Lung (tissue), 11 donors: ENCODE measurements at regions not wholly inside any gene's neighbourhood (a gene's known extent, or its start where the extent isn't known, plus 50 kb on each side); places are given as distances from the start of the nearest gene placed in this dataset.
"Not testable (repeated sequence)": the region's sequence is repeated elsewhere in the genome, so short reads cannot be mapped to it uniquely, and the experiment has no call there.

Experiments used
- ATAC-seq: fragments of 200-7000 bp; cut with Tn5 transposase; one replicate; pipeline ENCODE4 v1.9.1; 2020; ENCODE audit warnings: moderate number of reproducible peaks; ENCODE audit not compliant: insufficient read depth, low FRiP score
- DNase-seq, 3 donors: peaks; one replicate each; pipeline ENCODE4 v3.0.0-alpha.2; 2013 to 2017
- H3K27ac ChIP-seq, 2 donors: one replicate each; pipeline ENCODE4 v1.5.1; 2013; ENCODE audit warnings: mild to moderate bottlenecking in 2 of 2, moderate library complexity in 2 of 2, control low read depth in 1 of 2, inconsistent platforms in 1 of 2, low read depth in 1 of 2, low read length in 1 of 2
- H3K27me3 ChIP-seq, 3 donors: one replicate each; pipeline ENCODE4 v1.5.1; 2013; ENCODE audit warnings: low read length in 2 of 3; ENCODE audit not compliant: control insufficient read depth in 3 of 3, insufficient read depth in 3 of 3
- H3K36me3 ChIP-seq, 4 donors: one replicate each; pipeline ENCODE4 v1.5.1; 2013; ENCODE audit warnings: low read length in 4 of 4, mild to moderate bottlenecking in 1 of 4, moderate library complexity in 1 of 4; ENCODE audit not compliant: control insufficient read depth in 4 of 4, insufficient read depth in 4 of 4
- H3K4me1 ChIP-seq, 5 donors: one replicate each; pipeline ENCODE4 v1.5.1; 2013; ENCODE audit warnings: low read length in 5 of 5, mild to moderate bottlenecking in 2 of 5, moderate library complexity in 1 of 5; ENCODE audit not compliant: control insufficient read depth in 5 of 5, insufficient read depth in 5 of 5
- H3K4me3 ChIP-seq: one replicate; pipeline ENCODE4 v1.5.1; 2013; ENCODE audit warnings: mild to moderate bottlenecking, control low read depth, moderate library complexity
- H3K9ac ChIP-seq, 2 donors: one replicate each; pipeline ENCODE4 v1.5.1; 2013; ENCODE audit warnings: low read length in 2 of 2, control low read depth in 1 of 2; ENCODE audit not compliant: insufficient read depth in 1 of 2
- H3K9me3 ChIP-seq, 4 donors: one replicate each; pipeline ENCODE4 v1.5.1; 2013; ENCODE audit warnings: low read length in 3 of 4, mild to moderate bottlenecking in 1 of 4, moderate library complexity in 1 of 4; ENCODE audit not compliant: control insufficient read depth in 4 of 4, insufficient read depth in 3 of 4
- WGBS, 2 donors: extraction: QIAGEN DNeasy Blood & Tissue Kit; methylation state at CpG; one replicate each; pipeline ENCODE4 v1.1.7; 2013; 5-methylcytosine and 5-hydroxymethylcytosine counted together
- TF ChIP-seq, protein P1 (sequence below): IDR thresholded peaks from 2 replicates; pipeline ENCODE4 v1.5.1; 2012; ENCODE audit warnings: mild to moderate bottlenecking; ENCODE audit errors: control extremely low read depth, extremely low read depth
- donor health status: control.
- donor health status: control.
- donor health status: Bipolar disorder and iron deficiency.
- donor health status: healthy.
- donor health status: DM: yes; HTN: yes; CAD: no.

DNA sequence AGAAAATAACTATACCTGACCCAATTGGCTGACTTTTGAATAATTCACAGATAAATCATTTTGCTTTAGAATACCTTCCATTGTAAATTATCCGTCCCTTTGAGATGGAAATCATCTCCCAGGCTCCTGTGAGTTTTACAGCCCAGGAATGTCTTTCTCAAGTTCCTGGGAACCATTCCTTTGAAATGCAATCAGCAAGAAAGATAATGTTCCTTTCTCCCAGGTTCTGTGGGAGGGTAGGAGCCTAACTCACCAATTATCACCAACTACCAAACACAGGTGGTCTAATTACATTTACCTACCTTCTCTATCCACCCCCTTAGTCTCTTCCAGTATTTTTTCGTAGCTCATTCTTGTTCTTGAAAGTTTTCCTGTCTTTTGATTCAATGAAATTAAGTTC lies 1016.0 kb downstream of the SOCS6 start:
- Histone ChIP-seq H3K9me3 (peaks cover 0 to 2% (median 0%) of the 10 kb centered on the region in 4 donors), H3K9ac (no peak overlapping the region), H3K4me3 (no peak overlapping the region), H3K27ac (no peak overlapping the region), H3K4me1 (no peaks in the 10 kb centered on the region), H3K27me3 (no peaks in the 10 kb centered on the region), H3K36me3 (no peaks in the 10 kb centered on the region)
- DNase-seq (no peak), ATAC-seq (no peak)
- TF ChIP-seq, protein P1, sequence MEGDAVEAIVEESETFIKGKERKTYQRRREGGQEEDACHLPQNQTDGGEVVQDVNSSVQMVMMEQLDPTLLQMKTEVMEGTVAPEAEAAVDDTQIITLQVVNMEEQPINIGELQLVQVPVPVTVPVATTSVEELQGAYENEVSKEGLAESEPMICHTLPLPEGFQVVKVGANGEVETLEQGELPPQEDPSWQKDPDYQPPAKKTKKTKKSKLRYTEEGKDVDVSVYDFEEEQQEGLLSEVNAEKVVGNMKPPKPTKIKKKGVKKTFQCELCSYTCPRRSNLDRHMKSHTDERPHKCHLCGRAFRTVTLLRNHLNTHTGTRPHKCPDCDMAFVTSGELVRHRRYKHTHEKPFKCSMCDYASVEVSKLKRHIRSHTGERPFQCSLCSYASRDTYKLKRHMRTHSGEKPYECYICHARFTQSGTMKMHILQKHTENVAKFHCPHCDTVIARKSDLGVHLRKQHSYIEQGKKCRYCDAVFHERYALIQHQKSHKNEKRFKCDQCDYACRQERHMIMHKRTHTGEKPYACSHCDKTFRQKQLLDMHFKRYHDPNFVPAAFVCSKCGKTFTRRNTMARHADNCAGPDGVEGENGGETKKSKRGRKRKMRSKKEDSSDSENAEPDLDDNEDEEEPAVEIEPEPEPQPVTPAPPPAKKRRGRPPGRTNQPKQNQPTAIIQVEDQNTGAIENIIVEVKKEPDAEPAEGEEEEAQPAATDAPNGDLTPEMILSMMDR: no peak
- 49 to 52% methylated on average over 2 of the region's 2 CpGs for WGBS, 2 donors

DNA sequence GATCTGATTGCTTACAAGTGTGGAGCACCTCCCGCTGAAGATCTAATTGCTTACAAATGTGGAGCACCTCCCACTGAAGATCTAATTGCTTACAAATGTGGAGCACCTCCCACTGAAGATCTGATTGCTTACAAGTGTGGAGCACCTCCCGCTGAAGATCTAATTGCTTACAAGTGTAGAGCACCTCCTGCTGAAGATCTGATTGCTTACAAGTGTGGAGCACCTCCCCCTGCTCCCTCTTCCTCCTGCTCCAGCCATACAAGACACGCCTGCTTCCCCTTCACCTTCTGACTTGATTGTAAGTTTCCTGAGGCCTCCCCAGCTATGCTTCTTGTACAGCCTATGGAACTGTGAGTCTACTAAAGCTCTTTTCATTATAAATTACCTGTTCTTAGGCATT lies 1014.9 kb downstream of the SOCS6 start:
- H3K27me3 ChIP-seq, H3K4me1 ChIP-seq, H3K9ac ChIP-seq: not testable (repeated sequence)

DNA sequence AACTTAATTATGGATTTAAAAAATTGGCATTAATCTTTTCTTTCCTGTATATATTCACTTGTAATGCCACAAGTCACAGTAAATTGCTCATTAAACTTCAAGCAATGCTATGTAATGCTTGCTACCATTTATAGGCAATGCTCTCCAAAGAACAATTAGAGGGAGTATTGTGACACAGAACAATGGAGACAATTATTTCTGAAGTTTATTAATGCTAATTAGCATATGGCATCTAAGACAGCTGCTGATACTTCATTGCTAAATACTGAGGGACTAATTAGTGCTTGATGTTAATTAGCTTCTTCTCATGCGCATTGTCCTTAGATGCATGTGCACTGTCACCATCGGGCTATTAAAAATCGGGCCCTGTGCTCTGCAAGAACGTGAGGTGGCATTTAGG lies 1012.8 kb downstream of the SOCS6 start:
- Histone ChIP-seq H3K4me1 (no peaks in the 10 kb centered on the region), H3K27ac (no peak overlapping the region), H3K27me3 (no peaks in the 10 kb centered on the region), H3K4me3 (no peak overlapping the region), H3K36me3 (no peaks in the 10 kb centered on the region), H3K9me3 (peaks cover 0 to 2% (median 0%) of the 10 kb centered on the region in 4 donors), H3K9ac (no peak overlapping the region)
- no peak for DNase-seq
- ATAC-seq: no peak
- 86 to 94% methylated on average over 4 of the region's 4 CpGs for WGBS, 2 donors
- TF ChIP-seq, protein P1: no peak

More for the DNA sequence above, 1014.9 kb downstream of the SOCS6 start:
- 52 to 63% methylated on average over 2 to 3 of the region's 3 CpGs for WGBS, 2 donors
- ATAC-seq, H3K27ac ChIP-seq, H3K9me3 ChIP-seq, DNase-seq, H3K36me3 ChIP-seq, H3K4me3 ChIP-seq: not testable (repeated sequence)

DNA sequence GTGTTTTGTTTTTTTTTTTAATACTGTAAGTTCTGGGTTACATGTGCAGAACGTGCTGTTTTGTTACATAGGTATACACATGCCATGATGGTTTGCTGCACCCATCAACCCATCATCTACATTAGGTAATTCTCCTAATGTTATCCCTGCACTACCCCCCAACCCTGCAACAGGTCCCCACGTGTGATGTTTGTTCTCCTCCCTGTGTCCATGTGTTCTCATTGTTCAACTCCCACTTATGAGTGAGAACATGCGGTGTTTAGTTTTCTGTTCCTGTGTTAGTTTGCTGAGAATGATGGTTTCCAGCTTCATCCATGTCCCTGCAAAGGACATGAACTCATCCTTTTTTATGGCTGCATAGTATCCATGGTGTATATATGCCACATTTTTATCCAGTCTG lies 1005.4 kb downstream of the SOCS6 start:
- DNase-seq, H3K36me3 ChIP-seq, H3K4me1 ChIP-seq, ATAC-seq, H3K4me3 ChIP-seq, H3K27me3 ChIP-seq, H3K27ac ChIP-seq, H3K9ac ChIP-seq, H3K9me3 ChIP-seq: not testable (repeated sequence)
- 59 to 79% methylated on average over 3 of the region's 3 CpGs for WGBS, 2 donors

DNA sequence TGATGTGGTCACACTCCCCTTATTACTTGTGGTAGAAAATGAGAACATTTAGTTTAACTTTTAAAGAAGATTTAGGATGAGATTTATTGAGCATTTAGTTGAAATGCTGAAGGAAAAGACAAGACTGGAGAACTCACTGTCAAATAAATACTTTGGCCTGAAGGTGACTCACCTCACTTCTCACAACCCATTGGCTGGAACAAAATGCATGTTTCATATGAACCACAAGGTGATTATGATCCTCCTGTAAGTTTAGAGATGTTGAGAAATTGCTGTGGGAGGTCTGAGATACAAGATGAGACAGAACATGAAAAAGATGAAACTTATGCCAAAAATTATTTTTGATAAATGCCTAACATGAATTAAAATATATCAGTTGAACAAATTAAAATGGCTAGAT lies 1004.5 kb downstream of the SOCS6 start:
- DNase-seq (no peak), ATAC-seq (no peak)
- Histone ChIP-seq H3K4me3 (no peak overlapping the region), H3K27ac (no peak overlapping the region), H3K27me3 (no peaks in the 10 kb centered on the region), H3K9me3 (no peaks in the 10 kb centered on the region), H3K36me3 (no peaks in the 10 kb centered on the region), H3K4me1 (no peaks in the 10 kb centered on the region), H3K9ac (no peak overlapping the region)
- TF ChIP-seq, protein P1: no peak
